H4 (cell line): ENCODE measurements at regions not wholly inside any gene's neighbourhood (a gene's known extent, or its start where the extent isn't known, plus 50 kb on each side); places are given as distances from the start of the nearest gene placed in this dataset.
A peak's percentile ranks its signal among the peaks of the same experiment; 100 is the strongest.

Experiments used
- DNase-seq: peaks from one replicate; pipeline ENCODE4 v3.0.0-alpha.2; 2015; ENCODE audit warnings: low spot score

GRCh38 chr2:9137379-9138150 is 69.0 kb upstream of the ASAP2 start:
- no peak for DNase-seq

GRCh38 chr2:9135822-9136558 is 70.6 kb upstream of the ASAP2 start:
- no peak for DNase-seq

GRCh38 chr2:9127316-9127715 is 79.3 kb upstream of the ASAP2 start:
- DNase-seq = no peak

GRCh38 chr2:9126540-9126939 is 80.1 kb upstream of the ASAP2 start:
- DNase-seq = no peak

GRCh38 chr2:9124231-9124741 is 82.3 kb upstream of the ASAP2 start:
- no peak for DNase-seq

- DNase-seq = no peak
Observed at GRCh38 chr2:9123069-9123468, 83.5 kb upstream of the ASAP2 start.

GRCh38 chr2:9122367-9122766 is 84.2 kb upstream of the ASAP2 start:
- DNase-seq = no peak

- no peak for DNase-seq
Observed at GRCh38 chr2:9118383-9118960, 88.1 kb upstream of the ASAP2 start.

GRCh38 chr2:9115229-9115628 is 91.4 kb upstream of the ASAP2 start:
- no peak for DNase-seq

GRCh38 chr2:9114458-9114857 is 92.2 kb upstream of the ASAP2 start:
- no peak for DNase-seq

GRCh38 chr2:9113916-9114315 is 92.7 kb upstream of the ASAP2 start:
- DNase-seq = no peak

- no peak for DNase-seq
Observed at GRCh38 chr2:9113262-9113661, 93.3 kb upstream of the ASAP2 start.

GRCh38 chr2:9112079-9112721 is 94.4 kb upstream of the ASAP2 start:
- peak; percentile 49 for DNase-seq

- DNase-seq = no peak
Observed at GRCh38 chr2:9110893-9111569, 95.6 kb upstream of the ASAP2 start.

GRCh38 chr2:9110346-9110884 is 96.2 kb upstream of the ASAP2 start:
- no peak for DNase-seq

GRCh38 chr2:9109871-9110270 is 96.7 kb upstream of the ASAP2 start:
- DNase-seq = no peak

GRCh38 chr2:9108210-9108967 is 98.2 kb upstream of the ASAP2 start:
- DNase-seq = no peak

GRCh38 chr2:9107168-9108025 is 99.2 kb upstream of the ASAP2 start:
- DNase-seq = no peak

- DNase-seq = no peak
Observed at GRCh38 chr2:9106338-9107167, 100.1 kb upstream of the ASAP2 start.
